H1 (cell line): ENCODE measurements at regions not wholly inside any gene's neighbourhood (a gene's known extent, or its start where the extent isn't known, plus 50 kb on each side); places are given as distances from the start of the nearest gene placed in this dataset.

Source experiments
- KDM4A ChIP-seq: IDR thresholded peaks from one replicate; pipeline ENCODE4 v1.7.1; 2012; ENCODE audit warnings: low read depth, mild to moderate bottlenecking, moderate library complexity, low read length, inconsistent platforms; ENCODE audit not compliant: severe bottlenecking

- no peak for TF ChIP-seq KDM4A
- TF ChIP-seq, all 59 proteins: peak for 0
Observed at GRCh38 chr6:15107644-15108382, 138.1 kb upstream of the JARID2 start (continued).
